RKO (cell line): ENCODE measurements at regions not wholly inside any gene's neighbourhood (a gene's known extent, or its start where the extent isn't known, plus 50 kb on each side); places are given as distances from the start of the nearest gene placed in this dataset.
A peak's percentile ranks its signal among the peaks of the same experiment; 100 is the strongest.
"Not testable (repeated sequence)": the region's sequence is repeated elsewhere in the genome, so short reads cannot be mapped to it uniquely, and the experiment has no call there.

Experiments
- DNase-seq: peaks from one replicate; pipeline ENCODE4 v3.0.0-alpha.2; 2016; ENCODE audit warnings: low spot score

GRCh38 chr7:39825401-39825980, 124.6 kb upstream of the CDK13 start:
- no peak for DNase-seq

DNA sequence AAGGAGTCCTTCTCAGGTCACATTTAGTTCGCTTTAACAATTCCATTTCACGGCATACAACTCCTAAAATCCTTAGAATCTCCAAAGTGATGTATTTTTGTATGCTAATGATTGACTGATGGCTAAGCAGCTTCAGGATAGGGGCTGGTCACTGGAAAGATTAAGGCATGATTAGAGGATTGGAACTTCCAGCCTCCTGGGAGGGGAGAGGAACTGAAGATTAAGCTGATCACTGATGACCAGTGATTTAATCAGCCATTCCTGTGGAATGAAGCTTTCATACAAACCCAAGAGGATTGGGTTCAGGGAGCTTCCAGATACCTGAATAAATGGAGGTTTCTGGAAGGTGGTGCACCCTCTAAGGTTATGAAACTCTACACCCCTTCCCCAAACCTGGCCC, 123.9 kb upstream of the CDK13 start:
- no peak for DNase-seq

GRCh38 chr7:39827571-39827970, 122.5 kb upstream of the CDK13 start:
- no peak for DNase-seq

DNA sequence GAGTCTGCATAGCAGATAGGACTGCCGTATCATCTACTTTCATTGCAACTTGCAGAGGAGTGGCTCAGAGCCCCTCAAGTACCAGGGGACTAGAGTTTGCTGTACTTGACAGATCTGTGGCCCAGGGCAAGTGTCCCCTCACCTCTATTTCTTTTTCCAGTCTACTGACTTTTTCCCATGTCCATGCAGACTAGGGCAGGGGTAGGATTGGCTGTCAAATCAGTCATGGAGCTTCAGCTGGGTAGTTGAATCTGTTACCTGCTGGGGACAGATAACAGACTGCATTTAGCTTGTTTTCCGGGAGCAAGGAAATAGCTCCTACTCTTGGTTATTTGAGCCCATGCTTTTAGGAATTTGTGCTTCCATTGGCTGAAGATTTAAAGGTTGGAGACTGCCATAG, 121.0 kb upstream of the CDK13 start:
- no peak for DNase-seq

DNA sequence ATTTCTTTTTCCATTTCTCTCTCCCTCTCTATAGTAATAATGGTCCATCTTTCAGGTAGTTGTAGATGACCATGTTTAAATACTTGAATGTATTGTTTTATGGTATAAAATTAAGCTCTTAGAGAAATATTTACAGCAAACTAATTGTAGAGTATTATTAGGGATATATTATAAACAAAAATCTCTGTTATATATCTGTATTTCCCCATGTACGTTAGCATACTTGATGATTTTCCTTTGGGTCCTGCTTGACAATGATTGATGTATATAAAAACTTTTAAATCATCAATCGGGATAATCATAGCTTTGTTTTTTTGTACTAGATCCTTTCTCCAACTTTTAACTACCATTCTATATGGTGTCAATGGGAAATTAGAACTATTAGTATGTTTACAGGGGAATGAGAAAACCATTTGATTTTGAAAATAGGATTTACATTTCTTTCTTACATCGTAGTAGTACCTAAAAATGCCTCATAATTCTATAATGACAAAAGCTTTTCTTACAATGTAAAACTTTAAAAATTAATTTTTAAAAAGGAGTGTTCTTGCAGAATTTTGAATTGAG, 117.5 kb upstream of the CDK13 start:
- no peak for DNase-seq

GRCh38 chr7:39833180-39833799, 116.8 kb upstream of the CDK13 start:
- peak; percentile 33 for DNase-seq

DNA sequence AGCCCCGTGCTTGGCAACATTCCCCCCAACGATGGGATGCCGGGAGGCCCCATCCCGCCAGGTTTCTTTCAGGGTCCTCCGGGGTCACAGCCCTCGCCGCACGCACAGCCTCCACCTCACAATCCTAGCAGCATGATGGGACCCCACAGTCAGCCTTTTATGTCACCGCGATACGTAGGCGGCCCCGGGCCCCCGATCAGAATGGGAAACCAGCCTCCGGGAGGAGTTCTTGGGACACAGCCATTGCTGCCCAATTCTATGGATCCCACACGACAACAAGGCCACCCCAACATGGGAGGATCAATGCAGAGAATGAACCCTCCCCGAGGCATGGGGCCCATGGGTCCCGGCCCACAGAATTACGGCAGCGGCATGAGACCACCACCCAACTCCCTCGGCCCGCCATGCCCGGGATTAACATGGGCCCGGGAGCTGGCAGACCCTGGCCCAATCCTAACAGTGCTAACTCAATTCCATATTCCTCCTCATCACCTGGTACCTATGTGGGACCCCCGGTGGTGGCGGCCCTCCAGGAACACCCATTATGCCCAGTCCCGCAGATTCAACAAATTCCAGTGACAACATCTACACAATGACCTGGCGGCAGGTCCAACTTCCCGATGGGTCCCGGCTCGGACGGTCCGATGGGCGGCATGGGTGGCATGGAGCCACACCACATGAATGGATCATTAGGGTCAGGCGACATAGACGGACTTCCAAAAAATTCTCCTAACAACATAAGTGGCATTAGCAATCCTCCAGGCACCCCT, 116.0 kb upstream of the CDK13 start:
- not testable (repeated sequence) for DNase-seq

- peak; percentile 25 for DNase-seq
These were observed 111.7 kb upstream of the CDK13 start for GRCh38 chr7:39838326-39838725.

DNA sequence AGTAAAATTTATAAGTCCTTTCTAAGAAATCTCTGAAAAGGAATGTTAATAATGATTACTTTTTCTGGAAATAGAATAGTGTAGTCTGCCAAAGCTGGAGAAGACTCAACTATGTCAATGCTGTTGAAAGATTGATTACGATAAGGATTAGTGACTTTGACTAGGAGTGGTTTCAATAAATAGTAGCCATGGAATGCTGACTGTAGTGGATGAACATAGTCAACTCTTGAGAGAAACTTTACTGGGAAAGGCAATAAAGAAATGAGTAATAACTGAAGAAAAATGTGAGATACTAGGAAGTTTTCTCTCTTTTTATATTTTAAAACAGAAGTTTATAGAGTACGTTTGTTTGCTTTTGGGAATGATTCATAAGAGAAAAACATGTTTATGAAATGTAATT, 105.0 kb upstream of the CDK13 start:
- DNase-seq: no peak

DNA sequence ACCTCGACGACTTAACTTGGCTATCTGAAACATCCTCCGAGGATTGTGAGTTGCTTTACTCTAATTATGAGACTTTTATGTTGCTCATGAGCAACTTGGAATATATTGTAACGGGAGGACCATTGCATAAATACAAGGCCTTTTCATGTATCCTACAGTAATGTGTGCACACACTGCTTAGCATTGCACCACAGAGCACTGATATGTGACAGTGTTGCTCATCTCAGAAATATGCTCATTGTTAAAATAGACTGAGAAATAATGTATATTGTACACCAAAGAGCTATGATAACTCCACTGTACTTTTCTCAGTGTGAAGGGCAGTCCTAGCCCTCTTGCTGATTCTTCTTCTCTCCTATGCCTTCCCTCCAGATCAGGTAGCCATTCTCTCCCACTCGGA, 102.8 kb upstream of the CDK13 start:
- no peak for DNase-seq

- no peak for DNase-seq
These were observed 98.5 kb upstream of the CDK13 start for GRCh38 chr7:39851466-39852045.

GRCh38 chr7:39854616-39855324, 95.3 kb upstream of the CDK13 start:
- DNase-seq: not testable (repeated sequence)

GRCh38 chr7:39855325-39855674, 94.8 kb upstream of the CDK13 start:
- DNase-seq: no peak

DNA sequence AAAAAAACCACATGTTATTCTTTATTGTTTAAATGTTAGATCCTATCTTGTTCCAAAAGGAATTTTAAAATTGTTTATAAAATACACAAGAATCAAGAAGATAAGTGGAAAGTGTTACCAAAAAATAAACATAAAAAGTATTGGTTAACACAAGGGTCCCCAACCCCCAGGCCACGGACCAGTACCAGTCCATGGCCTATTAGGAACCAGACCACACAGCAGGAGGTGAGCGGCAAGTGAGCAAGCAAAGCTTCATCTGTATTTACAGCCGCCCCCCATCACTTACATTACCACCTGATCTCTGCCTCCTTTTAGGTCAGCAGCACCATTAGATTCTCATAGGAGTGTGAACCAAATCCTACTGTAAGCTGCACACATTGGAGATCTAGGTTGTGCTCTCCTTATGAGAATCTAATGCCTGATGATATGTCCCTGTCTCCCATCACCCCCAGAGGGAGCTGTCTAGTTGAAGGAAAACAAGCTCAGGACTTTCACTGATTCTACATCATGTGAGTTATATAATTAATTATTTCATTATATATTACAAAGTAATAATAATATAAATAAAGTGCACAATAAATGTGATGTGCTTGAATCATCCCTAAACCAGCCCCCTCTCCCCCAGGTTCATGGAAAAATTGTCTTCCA, 86.3 kb upstream of the CDK13 start:
- peak; percentile 10 for DNase-seq

GRCh38 chr7:39869888-39870522, 80.1 kb upstream of the CDK13 start:
- not testable (repeated sequence) for DNase-seq

DNA sequence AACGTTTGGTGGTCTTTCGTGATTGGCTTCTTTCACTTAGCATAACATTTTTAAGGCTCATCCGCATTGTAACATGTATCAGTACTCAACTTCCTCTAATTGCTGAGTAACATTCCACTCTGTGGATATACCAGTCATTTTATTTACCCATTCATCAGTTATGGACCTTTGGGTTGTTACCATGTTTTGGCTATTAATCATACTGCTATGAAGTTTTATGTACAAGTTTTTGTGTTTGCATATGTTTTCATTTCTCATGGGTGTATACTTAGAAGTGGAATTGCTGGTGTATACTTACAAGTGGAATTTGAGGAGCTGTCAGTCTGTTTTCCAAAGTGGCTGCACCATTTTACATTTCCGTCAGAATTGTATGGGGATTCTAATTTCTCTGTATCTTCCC, 78.4 kb upstream of the CDK13 start:
- DNase-seq: not testable (repeated sequence)

DNA sequence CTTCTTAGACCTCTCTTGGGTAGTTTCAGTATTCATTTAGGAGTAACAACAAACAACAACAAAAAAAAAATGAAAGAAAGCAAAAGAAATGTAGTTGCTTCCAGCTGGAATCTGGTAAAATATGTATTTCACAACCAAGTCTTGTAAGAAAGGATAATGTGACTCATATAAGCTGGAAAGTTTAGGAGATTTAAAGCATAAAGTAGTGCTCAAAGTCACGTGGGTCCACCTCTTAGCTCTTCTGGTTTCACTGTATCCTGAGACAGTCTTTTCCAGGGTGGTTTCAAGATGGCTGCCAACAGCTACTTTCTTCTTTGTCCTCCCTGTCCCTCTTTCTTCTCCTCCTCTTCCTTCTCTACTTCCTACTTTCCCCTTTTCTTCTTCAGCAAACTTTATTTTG, 69.5 kb upstream of the CDK13 start:
- no peak for DNase-seq

DNA sequence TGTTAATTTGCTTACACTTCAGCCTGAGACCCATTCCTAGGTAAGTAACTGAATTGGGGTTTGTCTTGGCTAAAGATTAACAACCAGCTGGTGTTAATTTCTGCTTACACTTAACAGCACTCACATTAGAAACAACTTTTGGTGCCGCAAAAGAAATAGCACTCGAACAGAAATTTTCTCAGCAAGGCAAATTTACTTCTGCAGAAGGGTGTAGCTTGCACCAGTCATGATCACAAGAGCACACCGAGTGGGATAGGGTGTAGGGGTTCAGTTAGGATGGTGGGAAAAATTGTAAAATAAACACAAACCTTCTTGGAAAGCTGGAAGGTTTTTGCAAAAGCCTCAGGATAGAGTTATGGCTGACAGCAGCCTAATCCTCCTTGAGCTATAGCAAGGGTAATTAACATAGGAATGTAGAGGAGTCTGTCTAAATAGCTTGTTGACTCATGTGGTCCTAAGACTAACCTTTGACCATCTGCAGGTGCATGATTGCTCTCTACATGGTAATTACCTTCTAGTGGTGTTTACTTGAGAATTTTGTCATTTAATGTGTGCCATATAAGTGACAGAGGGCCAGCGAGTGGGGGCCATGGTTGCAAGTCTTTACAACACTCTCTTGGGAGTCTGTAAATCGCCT, 67.8 kb upstream of the CDK13 start:
- no peak for DNase-seq

GRCh38 chr7:39883812-39884390, 66.2 kb upstream of the CDK13 start:
- DNase-seq: no peak

GRCh38 chr7:39888171-39888853, 61.7 kb upstream of the CDK13 start:
- no peak for DNase-seq
